ENCODE measurements at regions not wholly inside any gene's neighbourhood (a gene's known extent, or its start where the extent isn't known, plus 50 kb on each side); places are given as distances from the start of the nearest gene placed in this dataset.
A peak's percentile ranks its signal among the peaks of the same experiment; 100 is the strongest.

DNA sequence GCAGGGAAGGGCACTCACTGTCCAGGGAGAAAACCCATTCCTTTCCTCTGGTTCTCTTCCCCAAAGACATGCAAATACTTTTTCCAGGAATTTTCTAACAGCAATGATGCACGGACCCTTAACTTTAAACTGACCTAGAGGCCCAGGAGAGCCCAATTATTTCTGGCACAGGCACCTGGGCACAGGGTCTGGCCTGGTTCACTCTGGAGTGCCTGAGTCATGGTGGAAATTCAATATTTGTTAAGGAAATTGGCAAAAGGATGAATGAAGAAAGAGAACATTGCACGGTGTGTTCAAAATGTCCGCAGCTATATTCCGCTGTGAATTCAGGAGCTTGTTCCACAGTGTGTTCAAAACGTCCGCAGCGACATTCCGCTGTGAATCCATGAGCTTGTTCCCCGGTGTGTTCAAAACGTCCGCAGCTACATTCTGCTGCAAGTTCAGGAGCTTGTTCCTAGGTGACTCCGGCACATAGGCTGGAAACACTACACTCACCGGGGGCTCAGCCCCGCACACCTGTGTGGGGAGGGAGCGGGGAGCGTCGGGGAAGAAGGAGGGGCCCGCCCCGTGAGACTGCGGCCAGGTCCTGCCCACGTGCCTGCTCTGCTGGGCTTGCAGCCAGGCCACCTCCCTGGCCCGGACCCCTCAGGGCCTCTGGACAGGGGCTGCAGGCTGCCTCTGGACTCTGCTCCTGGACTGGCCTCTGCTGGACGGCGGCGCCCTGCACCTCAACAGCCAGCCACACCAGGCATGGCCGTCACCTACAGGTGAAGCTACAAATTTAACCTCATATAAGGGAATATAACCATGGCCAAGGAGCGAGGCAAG, 72.0 kb upstream of the FAM20C start:
- no peak overlapping the region for H3K4me3 ChIP-seq (ENCODE audit: low read depth, low read length)
- TF ChIP-seq, protein P1, sequence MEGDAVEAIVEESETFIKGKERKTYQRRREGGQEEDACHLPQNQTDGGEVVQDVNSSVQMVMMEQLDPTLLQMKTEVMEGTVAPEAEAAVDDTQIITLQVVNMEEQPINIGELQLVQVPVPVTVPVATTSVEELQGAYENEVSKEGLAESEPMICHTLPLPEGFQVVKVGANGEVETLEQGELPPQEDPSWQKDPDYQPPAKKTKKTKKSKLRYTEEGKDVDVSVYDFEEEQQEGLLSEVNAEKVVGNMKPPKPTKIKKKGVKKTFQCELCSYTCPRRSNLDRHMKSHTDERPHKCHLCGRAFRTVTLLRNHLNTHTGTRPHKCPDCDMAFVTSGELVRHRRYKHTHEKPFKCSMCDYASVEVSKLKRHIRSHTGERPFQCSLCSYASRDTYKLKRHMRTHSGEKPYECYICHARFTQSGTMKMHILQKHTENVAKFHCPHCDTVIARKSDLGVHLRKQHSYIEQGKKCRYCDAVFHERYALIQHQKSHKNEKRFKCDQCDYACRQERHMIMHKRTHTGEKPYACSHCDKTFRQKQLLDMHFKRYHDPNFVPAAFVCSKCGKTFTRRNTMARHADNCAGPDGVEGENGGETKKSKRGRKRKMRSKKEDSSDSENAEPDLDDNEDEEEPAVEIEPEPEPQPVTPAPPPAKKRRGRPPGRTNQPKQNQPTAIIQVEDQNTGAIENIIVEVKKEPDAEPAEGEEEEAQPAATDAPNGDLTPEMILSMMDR (conservative IDR thresholded peaks at IDR 0.05; ENCODE audit: low read depth, low read length): peak; percentile 31
- no peak for DNase-seq (ENCODE audit: low read depth)

DNA sequence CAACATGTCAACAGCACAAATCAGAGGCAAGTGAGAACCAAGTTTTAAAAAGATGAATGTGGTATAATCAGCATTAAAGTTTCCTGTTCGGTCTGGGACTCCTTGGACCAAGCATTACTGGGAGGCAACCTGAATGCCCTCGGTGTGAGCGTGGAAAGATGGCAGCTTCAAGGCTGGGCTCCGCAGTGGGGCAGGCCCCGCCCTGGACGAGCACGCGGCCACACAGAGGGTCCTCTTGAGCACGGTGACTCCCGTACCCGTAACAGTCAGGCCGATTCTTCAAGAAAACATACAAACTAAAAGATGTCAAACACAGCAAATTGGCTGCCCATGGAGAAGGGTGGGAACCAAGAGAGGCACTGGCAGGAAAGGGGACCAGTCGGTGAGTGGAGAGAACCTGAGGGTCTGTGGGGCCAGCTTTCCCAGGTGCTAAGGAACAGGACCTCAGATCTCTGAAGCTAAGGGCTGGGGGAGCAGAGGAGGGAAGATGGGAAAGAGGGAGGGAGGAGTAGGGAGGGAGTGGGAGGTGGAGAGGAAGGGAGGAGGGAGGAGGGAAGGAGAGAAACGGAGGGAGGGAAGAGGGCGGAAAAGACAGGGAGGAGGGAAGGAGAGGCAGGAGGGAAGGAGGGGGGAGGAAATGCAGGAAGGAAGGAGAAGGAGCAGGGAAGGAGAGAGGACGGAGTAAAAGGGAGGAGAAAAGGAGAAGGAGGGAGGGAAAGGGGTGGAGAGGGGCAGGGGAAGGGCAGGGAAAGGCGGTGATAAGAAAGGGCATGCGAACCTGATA, 71.2 kb upstream of the FAM20C start:
- DNase-seq (ENCODE audit: low read depth): no peak
- no peak overlapping the region for H3K4me3 ChIP-seq (ENCODE audit: low read depth, low read length)
- TF ChIP-seq, protein P1 (conservative IDR thresholded peaks at IDR 0.05; ENCODE audit: low read depth, low read length): no peak

DNA sequence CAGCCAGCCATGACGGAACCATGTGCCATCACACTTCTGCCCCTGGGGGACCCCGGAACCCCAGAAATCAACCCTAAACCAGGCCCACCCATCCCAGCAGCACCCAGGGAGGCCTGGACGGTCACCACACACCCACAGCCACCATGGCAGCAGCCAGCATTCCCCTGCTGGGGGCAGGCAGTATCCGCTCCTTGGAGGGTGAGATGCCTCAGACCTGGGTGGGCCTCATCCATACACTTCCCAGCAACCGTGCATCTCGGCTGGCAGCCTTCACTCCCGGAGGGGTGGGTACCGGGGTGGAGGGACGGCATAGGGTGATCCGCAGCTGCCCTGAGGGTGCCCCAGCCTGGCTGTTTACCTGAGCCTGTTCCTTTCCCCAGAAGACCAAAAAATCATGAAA, 69.1 kb upstream of the FAM20C start:
- TF ChIP-seq, protein P1 (conservative IDR thresholded peaks at IDR 0.05; ENCODE audit: low read depth, low read length): no peak
- DNase-seq (ENCODE audit: low read depth): no peak

DNA sequence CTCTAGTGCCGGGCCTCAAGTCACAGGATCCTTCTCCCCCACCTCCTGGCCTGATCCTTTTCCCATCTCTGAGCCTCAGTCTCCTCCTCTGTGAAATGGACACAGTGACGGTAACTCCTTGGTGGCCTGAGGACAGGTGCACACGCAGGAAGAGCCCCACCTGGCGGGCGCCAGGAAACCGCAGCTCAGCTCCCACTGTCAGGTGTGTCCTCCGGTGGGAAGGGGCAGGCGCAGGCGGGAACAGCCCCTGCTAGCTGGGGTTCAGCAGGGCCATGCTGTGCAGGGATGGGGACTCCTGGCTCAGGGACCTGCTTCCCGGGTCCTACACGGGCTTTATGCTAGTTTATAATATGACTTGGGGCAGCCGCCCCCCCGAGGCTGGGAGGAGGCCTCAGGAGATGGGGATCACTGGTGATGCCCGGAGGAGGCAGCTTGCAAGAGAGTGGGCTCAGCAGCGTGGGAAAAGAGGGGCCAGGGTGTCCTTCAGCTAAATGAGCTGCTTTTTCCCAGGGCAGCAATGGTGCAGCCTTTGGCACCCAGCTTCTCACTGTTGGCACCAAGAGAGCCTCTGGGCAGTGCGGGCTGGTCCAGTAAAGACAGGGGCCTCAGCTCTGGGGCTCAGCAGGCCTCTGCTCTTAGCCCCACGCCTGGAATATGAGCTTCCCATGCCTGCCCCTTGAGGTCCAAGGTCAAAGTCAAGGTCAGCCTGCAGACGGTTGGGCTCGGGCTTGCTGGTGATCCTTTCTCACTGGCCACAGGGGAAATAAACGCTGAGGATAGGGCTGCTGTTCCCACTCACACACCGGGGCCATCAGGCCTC, 68.0 kb upstream of the FAM20C start:
- DNase-seq (ENCODE audit: low read depth): no peak
- TF ChIP-seq, protein P1 (conservative IDR thresholded peaks at IDR 0.05; ENCODE audit: low read depth, low read length): no peak
- H3K4me3 ChIP-seq (ENCODE audit: low read depth, low read length): no peak overlapping the region

More for the DNA sequence above, 69.1 kb upstream of the FAM20C start:
- H3K4me3 ChIP-seq (ENCODE audit: low read depth, low read length): no peak overlapping the region

DNA sequence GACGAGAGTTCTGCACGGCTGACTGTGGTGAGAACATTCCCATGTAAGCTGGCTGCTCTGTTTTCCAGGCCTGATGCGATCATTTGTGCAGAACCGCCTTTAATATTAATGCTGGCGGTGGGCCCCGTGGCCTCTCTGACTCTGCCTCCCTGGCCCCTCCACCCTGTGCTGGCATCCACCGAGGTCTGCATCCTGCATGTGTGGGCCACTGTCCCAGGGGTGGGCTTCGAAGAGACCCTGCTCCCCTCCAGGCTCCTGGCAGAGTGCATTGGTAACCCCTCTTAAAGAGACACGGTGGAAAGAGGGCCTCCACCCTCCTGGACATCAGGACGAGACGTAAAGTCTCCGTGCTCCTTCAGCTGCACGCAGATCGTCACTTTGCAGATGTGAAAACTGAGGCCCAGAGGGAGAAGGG, 67.3 kb upstream of the FAM20C start:
- no peak overlapping the region for H3K4me3 ChIP-seq (ENCODE audit: low read depth, low read length)
- TF ChIP-seq, protein P1 (conservative IDR thresholded peaks at IDR 0.05; ENCODE audit: low read depth, low read length): no peak
- no peak for DNase-seq (ENCODE audit: low read depth)

DNA sequence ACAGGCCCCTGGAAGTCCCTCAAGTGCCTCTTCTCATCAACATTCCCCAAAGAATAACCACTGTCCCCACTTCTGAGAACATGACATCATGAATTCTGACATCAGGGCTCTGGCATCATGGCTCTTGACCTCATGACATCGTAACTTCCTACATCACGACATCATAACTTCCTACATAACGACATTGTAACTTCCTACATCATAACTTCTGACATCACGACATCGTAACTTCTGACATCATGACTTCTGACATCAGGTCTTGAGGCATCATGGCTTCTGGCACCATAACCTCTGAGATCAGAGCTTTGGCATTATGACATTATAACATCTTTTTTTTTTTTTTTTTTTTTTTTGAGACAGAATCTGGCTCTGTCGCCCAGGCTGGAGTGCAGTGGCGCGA, 66.7 kb upstream of the FAM20C start:
- TF ChIP-seq, protein P1 (conservative IDR thresholded peaks at IDR 0.05; ENCODE audit: low read depth, low read length): no peak
- no peak overlapping the region for H3K4me3 ChIP-seq (ENCODE audit: low read depth, low read length)
- no peak for DNase-seq (ENCODE audit: low read depth)

Data from epithelial cell of proximal tubule (primary cell).